Stomach (tissue), 8 donors: ENCODE measurements at regions not wholly inside any gene's neighbourhood (a gene's known extent, or its start where the extent isn't known, plus 50 kb on each side); places are given as distances from the start of the nearest gene placed in this dataset.

Experiments
- DNase-seq, 2 donors: peaks; one replicate each; pipeline versions ENCODE4 v3.0.0 to v3.0.0-alpha.2; 2013 to 2019
- H3K27ac ChIP-seq, 5 donors: fragments of 200-600 bp in 4 of 5; sonication (generic) in 4 of 5; one replicate each; pipeline ENCODE4 v1.5.1; 2013 to 2019; ENCODE audit warnings: mild to moderate bottlenecking in 1 of 5, moderate library complexity in 1 of 5
- H3K27me3 ChIP-seq, 3 donors: fragments of 200-600 bp; sonication (generic); one replicate each; pipeline ENCODE4 v1.5.1; 2017 to 2019; ENCODE audit warnings: mixed run types in 1 of 3
- H3K36me3 ChIP-seq, 4 donors: fragments of 200-600 bp; sonication (generic); 1 replicate in 3 of 4; 2 replicates in 1 of 4; pipeline ENCODE4 v1.5.1; 2016 to 2019
- H3K4me1 ChIP-seq, 4 donors: fragments of 200-600 bp; sonication (generic); one replicate each; pipeline ENCODE4 v1.5.1; 2016 to 2019
- H3K4me3 ChIP-seq, 4 donors: fragments of 200-600 bp; sonication (generic) in 3 of 4; one replicate each; pipeline ENCODE4 v1.5.1; 2016 to 2019; ENCODE audit warnings: mild to moderate bottlenecking in 1 of 4
- H3K9me3 ChIP-seq, 4 donors: fragments of 200-600 bp; sonication (generic); one replicate each; pipeline ENCODE4 v1.5.1; 2016 to 2019
- EP300 ChIP-seq: sonication (generic); formaldehyde crosslinking; IDR thresholded peaks from one replicate; pipeline ENCODE4 v1.6.1; 2017; ENCODE audit warnings: antibody characterized with exemption
- POLR2A ChIP-seq, 4 donors: fragments of 450-650 bp; IDR thresholded peaks; one replicate each; pipeline ENCODE4 v1.6.1; 2016; ENCODE audit warnings: antibody characterized with exemption in 4 of 4, control low read depth in 2 of 4, mild to moderate bottlenecking in 1 of 4, moderate library complexity in 1 of 4
- POLR2AphosphoS5 ChIP-seq, 3 donors: sonication (generic); formaldehyde crosslinking; IDR thresholded peaks; one replicate each; pipeline ENCODE4 v1.6.1; 2016; ENCODE audit warnings: antibody characterized with exemption in 3 of 3
- WGBS, 5 donors: extraction: QIAGEN DNeasy Blood & Tissue Kit in 3 of 5; methylation state at CpG; one replicate each; pipeline versions ENCODE4 v1.1.5 to v1.1.7; 2013 to 2018; 5-methylcytosine and 5-hydroxymethylcytosine counted together
- intact Hi-C: fragments of 100-400 bp; cut with DNase I; formaldehyde crosslinking; loops from one replicate; pipeline ENCODE4 v1.15.1; 2023; ENCODE audit warnings: low total_unique reads
- TF ChIP-seq, protein P1 (sequence below), 7 experiments: fragments of 450-650 bp in 4 of 7; fragments of 200-600 bp in 3 of 7; sonication (generic) in 3 of 7; IDR thresholded peaks; one replicate each; pipeline ENCODE4 v1.5.1; 2016 to 2019; ENCODE audit warnings: antibody characterized with exemption in 7 of 7, control low read depth in 2 of 7, mild to moderate bottlenecking in 1 of 7
- donor health status: healthy with polysubstance abuse.
- donor health status: Bipolar disorder and iron deficiency.
- donor health status: healthy.

GRCh38 chr9:28892538-28892937 is 1319.3 kb upstream of the C9orf72 start:
- no peaks in the 10 kb centered on the region for H3K4me1 ChIP-seq

DNA sequence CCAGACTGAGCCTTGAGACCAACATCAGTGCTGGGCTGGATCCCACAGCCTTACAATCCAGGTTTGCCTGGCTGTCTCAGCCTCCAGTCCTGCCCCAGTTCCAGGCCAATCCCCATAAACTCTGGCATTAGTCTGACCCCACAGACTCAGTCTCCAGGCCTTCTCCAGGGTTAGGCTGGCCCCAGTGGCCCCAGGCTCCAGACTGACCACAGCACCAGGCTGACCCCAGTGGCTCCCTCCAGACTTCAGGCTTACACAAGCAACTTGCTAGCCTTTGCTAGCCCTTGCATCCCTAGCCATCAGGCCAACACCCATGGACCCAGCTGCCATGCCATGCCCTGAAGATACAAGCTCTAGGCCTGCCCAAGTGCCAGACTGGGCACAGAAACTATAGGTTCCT is 1326.0 kb upstream of the C9orf72 start:
- Histone ChIP-seq H3K27ac (no peak overlapping the region), H3K9me3 (peaks cover 0 to 19% (median 8%) of the 10 kb centered on the region in 4 donors), H3K4me1 (no peaks in the 10 kb centered on the region), H3K4me3 (no peak overlapping the region), H3K36me3 (no peaks in the 10 kb centered on the region), H3K27me3 (no peaks in the 10 kb centered on the region)
- DNase-seq: no peak
- intact Hi-C loops: no loop called here
- TF ChIP-seq, protein P1, sequence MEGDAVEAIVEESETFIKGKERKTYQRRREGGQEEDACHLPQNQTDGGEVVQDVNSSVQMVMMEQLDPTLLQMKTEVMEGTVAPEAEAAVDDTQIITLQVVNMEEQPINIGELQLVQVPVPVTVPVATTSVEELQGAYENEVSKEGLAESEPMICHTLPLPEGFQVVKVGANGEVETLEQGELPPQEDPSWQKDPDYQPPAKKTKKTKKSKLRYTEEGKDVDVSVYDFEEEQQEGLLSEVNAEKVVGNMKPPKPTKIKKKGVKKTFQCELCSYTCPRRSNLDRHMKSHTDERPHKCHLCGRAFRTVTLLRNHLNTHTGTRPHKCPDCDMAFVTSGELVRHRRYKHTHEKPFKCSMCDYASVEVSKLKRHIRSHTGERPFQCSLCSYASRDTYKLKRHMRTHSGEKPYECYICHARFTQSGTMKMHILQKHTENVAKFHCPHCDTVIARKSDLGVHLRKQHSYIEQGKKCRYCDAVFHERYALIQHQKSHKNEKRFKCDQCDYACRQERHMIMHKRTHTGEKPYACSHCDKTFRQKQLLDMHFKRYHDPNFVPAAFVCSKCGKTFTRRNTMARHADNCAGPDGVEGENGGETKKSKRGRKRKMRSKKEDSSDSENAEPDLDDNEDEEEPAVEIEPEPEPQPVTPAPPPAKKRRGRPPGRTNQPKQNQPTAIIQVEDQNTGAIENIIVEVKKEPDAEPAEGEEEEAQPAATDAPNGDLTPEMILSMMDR (IDR thresholded peaks at IDR 0.05): no peak
- no peak for TF ChIP-seq EP300
- no peak for TF ChIP-seq POLR2AphosphoS5 (IDR thresholded peaks at IDR 0.05)
- no peak for TF ChIP-seq POLR2A (IDR thresholded peaks at IDR 0.05)

More at GRCh38 chr9:28892538-28892937, 1319.3 kb upstream of the C9orf72 start:
- Histone ChIP-seq H3K4me3 (no peak overlapping the region), H3K27ac (no peak overlapping the region), H3K27me3 (no peaks in the 10 kb centered on the region), H3K36me3 (no peaks in the 10 kb centered on the region), H3K9me3 (no peaks in the 10 kb centered on the region)
- intact Hi-C loops: no loop called here
- WGBS, 5 donors: 38 to 74% (median 58%) methylated on average over 1 of the region's 1 CpG
- no peak for DNase-seq
- TF ChIP-seq, protein P1 (IDR thresholded peaks at IDR 0.05): no peak
- TF ChIP-seq POLR2AphosphoS5 (IDR thresholded peaks at IDR 0.05) (no peak), POLR2A (IDR thresholded peaks at IDR 0.05) (no peak), EP300 (no peak)

DNA sequence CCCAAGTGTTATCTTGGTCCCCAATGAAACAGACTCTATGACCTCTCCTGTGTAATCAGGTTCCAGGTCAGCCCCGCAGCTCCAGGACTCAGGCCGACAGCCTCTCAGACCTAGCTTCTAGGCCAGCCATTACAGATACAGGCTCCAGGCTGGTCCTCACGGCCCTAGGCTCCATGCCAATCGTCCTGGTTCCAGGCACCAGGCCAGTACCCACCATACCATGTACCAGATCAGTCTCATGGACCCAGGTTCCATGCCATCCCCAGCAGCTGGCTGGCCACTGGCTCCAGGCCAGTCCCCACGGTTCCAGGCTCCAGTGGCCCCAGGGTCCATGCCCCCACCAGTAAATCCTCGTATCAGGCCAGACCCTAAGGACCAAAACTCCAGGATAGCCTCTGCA is 1326.6 kb upstream of the C9orf72 start:
- TF ChIP-seq POLR2AphosphoS5 (IDR thresholded peaks at IDR 0.05) (no peak), POLR2A (IDR thresholded peaks at IDR 0.05) (no peak), EP300 (no peak)
- TF ChIP-seq, protein P1 (IDR thresholded peaks at IDR 0.05): no peak
- Histone ChIP-seq H3K4me3 (no peak overlapping the region), H3K27ac (no peak overlapping the region), H3K9me3 (peaks cover 0 to 19% (median 8%) of the 10 kb centered on the region in 4 donors), H3K4me1 (no peaks in the 10 kb centered on the region), H3K27me3 (no peaks in the 10 kb centered on the region), H3K36me3 (no peaks in the 10 kb centered on the region)
- intact Hi-C loops: no loop called here
- WGBS, 5 donors: 57 to 74% (median 70%) methylated on average over 3 to 6 of the region's 6 CpGs
- no peak for DNase-seq

GRCh38 chr9:28900406-28900805 is 1327.1 kb upstream of the C9orf72 start:
- no peaks in the 10 kb centered on the region for H3K4me1 ChIP-seq
- peaks cover 0 to 19% (median 8%) of the 10 kb centered on the region in 4 donors for H3K9me3 ChIP-seq
- no peak overlapping the region for H3K4me3 ChIP-seq
- 0 to 89% (median 77%) methylated on average over 1 of the region's 1 CpG for WGBS, 5 donors
- TF ChIP-seq, protein P1 (IDR thresholded peaks at IDR 0.05): no peak
- no peak for TF ChIP-seq POLR2A (IDR thresholded peaks at IDR 0.05)
- TF ChIP-seq EP300: no peak
- no peak for TF ChIP-seq POLR2AphosphoS5 (IDR thresholded peaks at IDR 0.05)
- DNase-seq: no peak
- no peaks in the 10 kb centered on the region for H3K27me3 ChIP-seq
- H3K27ac ChIP-seq: no peak overlapping the region
- intact Hi-C loops: no loop called here
- H3K36me3 ChIP-seq: no peaks in the 10 kb centered on the region
